ENCODE measurements at regions not wholly inside any gene's neighbourhood (a gene's known extent, or its start where the extent isn't known, plus 50 kb on each side); places are given as distances from the start of the nearest gene placed in this dataset.
"Not testable (repeated sequence)": the region's sequence is repeated elsewhere in the genome, so short reads cannot be mapped to it uniquely, and the experiment has no call there.

DNA sequence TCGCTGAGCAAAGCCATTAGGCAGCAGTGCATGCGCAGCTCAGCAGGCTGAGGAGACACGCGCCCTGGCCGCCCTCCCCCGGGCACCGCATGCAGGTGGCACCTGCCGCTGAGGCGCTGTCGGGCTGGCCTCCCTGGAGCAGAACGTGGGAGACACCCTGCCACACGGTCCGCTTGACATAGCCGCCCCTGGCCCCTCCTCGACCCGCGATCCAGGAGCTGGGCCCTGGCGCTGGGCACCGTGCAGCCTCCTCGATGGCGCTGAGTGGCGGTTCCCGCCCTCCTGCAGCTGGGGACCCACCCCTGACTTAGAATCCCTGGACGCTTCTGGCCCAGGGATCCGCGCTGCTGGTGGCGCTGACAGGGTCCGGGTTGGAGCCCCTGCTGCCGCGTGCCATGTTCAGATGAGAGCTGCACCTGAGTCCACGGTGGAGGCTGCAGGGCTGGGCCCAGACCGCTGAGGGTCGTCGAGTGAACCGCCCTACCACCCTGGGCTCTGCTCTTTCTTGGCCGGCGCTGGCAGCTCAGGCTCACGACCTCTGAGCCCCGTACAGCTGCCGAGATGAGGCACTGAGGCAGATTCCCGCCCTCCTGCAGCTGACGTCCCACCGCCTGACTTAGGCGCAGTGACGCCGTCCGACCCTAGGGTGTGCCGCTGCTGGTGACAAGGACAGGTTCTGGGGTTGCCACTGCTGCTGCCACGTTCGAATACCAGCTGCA lies 116.8 kb downstream of the OR13A1 start:
- no peak for DNase-seq

- DNase-seq: no peak
These were observed 116.1 kb downstream of the OR13A1 start for GRCh38 chr10:45199205-45199740.

DNA sequence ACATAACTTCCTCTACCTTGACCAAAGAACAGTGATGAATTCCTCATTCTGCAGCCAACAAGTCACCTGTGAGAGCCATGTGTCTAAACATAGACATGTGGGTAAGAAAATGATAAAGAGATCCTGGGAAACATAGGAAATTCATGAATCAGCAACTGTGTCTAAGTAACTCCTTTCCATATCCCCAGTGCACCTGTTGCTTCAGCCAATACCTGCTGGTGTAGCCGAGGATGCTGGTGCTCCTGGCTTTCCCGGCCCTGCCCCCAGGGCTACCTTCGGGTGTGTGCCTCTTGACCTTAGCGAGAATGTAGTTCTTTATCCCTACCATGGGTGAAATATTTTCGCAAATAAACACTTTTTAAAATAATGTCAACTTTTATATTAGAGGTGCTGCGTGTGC lies 114.1 kb downstream of the OR13A1 start:
- DNase-seq: no peak

GRCh38 chr10:45202242-45202641 lies 113.2 kb downstream of the OR13A1 start:
- no peak for DNase-seq

- no peak for DNase-seq
These were observed 110.2 kb downstream of the OR13A1 start for GRCh38 chr10:45204954-45205775.

DNA sequence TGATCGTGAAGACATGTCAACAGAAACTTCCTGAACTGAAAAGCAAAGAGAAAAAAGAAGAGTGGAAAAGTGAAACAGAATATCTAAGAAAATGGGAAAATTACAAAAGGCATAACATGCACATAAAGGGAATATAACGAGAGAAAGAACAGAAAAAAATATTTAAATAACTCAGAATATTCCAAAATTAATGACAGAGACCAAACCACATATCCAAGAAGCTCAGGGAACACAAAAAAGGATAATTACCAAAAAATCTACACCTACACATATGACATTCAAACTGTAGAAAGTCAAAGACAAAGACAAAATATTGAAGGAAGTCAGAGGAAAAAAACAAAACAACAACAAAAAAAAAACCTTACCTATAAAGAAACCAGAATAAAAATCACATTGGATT lies 105.5 kb downstream of the OR13A1 start:
- DNase-seq: no peak

GRCh38 chr10:45211576-45211975 lies 103.8 kb downstream of the OR13A1 start:
- DNase-seq: no peak

DNA sequence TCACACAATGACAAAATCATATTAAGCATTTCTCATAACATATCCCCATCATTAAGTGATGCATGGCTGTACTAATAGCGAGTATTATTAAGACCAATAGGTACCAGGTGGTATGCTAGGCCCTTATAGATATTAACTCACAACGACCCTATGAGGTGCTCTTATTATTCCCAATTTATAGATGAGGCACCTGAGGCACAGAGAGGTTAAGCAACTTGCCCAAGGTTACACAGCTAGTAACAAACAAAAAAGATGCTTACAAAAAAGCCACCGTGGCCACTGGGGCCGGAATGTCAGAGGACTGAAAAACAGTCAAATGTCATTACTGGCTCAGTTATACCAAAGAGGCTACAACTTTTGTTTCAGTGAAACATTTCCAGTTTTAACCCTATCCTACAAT lies 96.0 kb downstream of the OR13A1 start:
- DNase-seq: no peak

GRCh38 chr10:45220931-45221330 lies 94.5 kb downstream of the OR13A1 start:
- DNase-seq: no peak

DNA sequence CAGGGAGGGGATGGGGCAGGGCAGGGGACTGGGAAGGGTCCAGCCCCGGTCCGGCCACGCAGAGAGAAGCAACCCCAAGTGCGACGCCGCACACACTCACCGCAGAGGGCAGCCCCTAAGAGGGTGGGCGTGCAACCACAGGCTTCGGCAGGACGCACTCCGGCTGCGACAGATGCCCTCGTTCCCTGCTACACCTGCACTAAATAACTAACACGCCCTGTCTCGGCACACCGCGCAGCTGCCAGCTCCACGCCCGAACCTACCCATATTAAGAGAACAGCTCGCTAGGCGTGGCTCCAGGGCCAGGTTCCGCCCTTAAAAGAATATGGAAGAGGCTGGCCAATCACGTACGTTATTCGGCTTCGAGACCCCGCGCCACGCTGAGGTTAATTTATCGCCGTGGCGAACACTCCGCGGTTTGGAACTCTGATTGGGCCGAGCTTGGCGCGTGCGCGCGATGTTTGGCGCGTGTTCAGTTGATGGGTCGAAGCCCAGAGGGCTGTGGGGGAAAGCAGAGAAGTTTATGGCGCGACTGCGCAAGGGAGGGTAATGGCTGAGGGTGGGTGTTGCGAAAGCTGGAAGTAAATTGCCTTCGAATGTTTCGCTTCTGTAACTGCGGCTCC lies 91.1 kb downstream of the OR13A1 start:
- no peak for DNase-seq

DNA sequence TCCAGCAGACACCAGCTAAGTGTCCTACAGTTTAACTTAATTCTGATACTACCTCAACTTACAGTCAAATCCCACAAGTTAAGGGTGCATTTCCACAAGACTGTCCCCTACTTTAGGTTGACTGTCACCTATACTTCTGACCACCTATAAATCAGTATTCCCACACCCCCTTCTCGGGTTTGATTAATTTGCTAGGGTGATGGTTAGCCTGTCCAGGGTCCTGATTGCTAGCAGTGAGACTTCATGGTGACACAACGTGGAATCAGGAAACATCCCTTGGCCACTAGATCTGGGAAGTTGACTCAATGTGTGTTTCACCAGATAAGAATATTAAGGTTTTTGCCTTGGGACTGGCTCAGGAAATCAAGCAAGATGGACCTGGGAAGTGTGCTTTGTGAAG lies 88.4 kb downstream of the OR13A1 start:
- DNase-seq: no peak

- DNase-seq: no peak
These were observed 88.0 kb downstream of the OR13A1 start for GRCh38 chr10:45227456-45227855.

DNA sequence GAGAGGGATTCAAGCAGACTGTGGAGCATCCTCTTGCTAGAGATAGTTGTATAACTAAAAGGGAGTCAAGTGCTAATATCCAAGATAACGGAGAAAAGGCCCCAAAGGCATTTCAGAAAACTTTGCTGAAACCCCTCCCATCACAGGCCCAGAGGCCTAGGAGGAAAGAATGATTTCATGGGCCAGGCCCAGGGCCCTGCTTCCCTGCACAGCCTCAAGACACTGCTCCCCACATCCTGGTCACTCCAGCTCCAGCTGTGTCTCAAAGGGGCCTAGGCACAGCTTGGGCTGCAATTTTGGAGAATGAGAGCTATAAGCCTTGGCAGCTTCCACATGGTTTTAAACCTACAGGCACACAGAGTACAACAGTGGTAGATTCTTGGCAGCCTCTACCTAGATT lies 85.6 kb downstream of the OR13A1 start:
- no peak for DNase-seq

GRCh38 chr10:45235260-45235769 lies 80.1 kb downstream of the OR13A1 start:
- DNase-seq: peak; percentile 70

- no peak for DNase-seq
These were observed 79.6 kb downstream of the OR13A1 start for GRCh38 chr10:45235798-45236220.

DNA sequence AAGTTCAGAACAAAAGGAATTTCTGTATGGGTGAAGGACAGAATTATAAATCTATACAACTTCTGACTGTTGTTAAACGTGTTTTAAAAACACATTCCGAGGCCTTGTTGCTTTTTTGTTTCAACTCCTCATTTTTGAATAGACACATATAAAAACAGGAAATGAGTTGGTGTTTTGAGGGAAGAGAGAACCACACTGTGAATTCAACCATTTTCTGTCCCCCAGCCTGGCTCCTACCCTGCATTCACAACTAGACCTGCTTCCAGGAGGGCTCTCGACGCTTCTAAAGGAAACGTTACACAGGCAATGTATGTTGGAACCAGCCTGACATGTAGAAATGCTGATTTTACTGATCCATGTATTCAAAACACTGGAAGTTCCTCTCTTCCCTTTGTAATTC lies 76.5 kb downstream of the OR13A1 start:
- no peak for DNase-seq

DNA sequence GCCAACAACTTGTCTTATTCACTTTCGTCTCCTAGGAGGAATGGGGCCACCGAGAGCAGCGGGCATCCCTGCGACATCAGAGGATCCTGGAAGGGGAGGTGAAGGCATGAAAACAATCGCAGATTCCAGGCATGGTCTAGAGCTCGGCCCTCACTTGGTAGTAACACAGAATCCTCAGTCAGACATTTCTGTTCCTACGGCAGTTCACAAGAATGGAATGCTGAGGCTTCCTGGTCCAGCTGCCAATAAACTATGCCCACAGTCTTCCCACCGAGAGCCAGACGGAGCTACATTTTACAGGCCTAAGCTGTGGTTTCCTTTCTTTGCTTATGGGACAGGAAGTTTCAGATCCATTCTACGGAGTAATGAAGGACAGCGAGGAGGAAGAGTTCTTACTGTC lies 75.8 kb downstream of the OR13A1 start:
- DNase-seq: no peak

GRCh38 chr10:45241865-45242520 lies 73.4 kb downstream of the OR13A1 start:
- no peak for DNase-seq

DNA sequence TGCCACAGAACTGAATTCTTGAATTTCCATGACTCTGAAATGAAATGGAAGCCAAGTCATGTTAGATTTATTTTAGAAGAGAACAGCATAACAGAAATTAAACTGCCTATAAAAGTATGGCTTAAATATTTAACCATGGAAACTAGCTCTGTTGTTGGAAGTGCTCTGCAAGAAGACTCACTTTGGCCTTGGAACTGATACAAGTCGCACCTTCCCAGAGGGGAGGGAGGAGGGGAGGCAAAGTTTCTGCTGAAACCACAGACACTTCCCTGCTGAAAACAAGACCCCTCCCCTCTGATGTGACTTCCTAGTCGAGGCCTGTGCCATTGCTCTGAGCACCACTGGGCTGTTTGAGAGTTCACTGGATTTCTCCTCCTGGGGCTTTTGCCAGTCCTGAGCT lies 72.1 kb downstream of the OR13A1 start:
- DNase-seq: no peak

DNA sequence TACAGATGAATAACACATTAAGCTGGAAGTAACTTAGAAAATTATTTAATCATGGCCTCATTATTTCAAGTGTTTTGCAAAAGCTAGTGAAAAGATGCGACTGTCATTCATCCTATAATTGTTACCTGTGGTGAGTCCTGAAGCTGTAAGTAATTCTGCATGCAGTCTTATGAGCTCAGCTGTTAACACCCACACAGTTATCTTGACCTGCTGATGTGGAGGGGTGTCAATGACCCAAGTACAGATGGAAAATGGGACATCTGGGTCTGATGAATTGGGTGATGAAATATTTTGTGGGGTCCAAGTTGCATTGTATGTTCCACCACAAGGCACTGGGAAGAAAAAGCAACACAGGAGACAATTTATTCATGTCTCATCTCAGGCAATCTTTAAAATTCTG lies 68.9 kb downstream of the OR13A1 start:
- no peak for DNase-seq

GRCh38 chr10:45249978-45250693 lies 65.3 kb downstream of the OR13A1 start:
- no peak for DNase-seq

GRCh38 chr10:45250694-45251075 lies 64.7 kb downstream of the OR13A1 start:
- not testable (repeated sequence) for DNase-seq
